ENCODE measurements at regions not wholly inside any gene's neighbourhood (a gene's known extent, or its start where the extent isn't known, plus 50 kb on each side); places are given as distances from the start of the nearest gene placed in this dataset.
"Not testable (repeated sequence)": the region's sequence is repeated elsewhere in the genome, so short reads cannot be mapped to it uniquely, and the experiment has no call there.

DNA sequence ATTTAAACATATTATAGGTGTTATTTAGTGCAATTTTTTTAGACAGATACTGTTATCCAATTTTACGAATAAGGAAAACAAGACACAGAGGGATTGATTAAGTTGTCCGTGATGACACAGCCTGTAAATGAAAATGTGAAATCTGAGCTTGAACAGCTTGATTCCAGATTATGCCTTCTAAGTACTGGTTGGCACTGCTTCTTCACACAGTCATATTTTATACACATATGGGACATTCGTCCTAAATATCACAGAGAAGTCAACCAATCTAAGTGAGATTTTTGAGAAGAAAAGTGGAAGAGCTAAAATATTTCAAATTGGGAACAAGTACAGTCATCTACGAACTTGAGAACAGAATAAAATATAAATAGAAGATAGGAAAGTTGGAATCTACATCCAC is 756.3 kb downstream of the BCKDHB start:
- DNase-seq: no peak

DNA sequence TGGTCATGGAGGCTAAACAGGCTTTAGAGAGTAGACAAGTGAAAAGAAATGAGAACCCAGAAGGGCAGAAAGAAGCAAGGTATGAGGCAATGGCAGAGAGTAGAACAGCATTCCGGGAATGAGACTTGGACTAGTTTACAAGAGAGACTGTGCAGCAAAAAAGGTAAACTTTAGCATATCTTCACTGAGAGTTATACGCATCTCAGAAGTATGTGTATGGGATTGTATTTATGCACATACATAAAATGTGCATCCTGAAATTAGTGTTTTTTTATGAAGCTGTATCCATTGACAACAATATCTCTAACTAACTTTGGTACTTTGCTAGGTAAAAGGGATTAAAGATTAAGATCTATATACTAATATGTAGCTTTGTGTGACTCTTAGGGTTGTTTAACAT is 753.6 kb downstream of the BCKDHB start:
- DNase-seq: no peak

- DNase-seq: not testable (repeated sequence)
These were observed 741.5 kb downstream of the BCKDHB start for GRCh38 chr6:80847973-80848372.

DNA sequence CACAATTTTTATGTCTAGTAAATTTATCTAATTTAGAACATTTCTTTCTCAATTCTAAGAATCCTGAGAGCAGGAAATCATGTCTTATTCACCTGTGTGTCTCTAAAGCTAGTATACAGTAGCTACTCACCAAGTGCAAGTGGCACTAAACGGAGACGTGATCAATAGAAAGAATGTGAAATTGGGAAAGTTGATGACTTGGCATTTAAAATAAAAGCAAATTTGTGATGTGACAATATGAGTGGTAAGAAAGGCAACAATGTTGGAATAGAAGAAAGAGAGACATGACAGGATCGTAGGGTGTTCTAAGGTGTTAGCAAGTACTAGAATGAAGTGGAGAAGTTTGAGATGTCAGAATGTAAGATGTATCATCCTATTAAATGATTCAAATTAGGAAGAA is 725.9 kb downstream of the BCKDHB start:
- DNase-seq: no peak

GRCh38 chr6:80793411-80793810 is 686.9 kb downstream of the BCKDHB start:
- DNase-seq: no peak

GRCh38 chr6:80792151-80792550 is 685.7 kb downstream of the BCKDHB start:
- DNase-seq: no peak

- DNase-seq: no peak
These were observed 683.6 kb downstream of the BCKDHB start for GRCh38 chr6:80789912-80790570.

DNA sequence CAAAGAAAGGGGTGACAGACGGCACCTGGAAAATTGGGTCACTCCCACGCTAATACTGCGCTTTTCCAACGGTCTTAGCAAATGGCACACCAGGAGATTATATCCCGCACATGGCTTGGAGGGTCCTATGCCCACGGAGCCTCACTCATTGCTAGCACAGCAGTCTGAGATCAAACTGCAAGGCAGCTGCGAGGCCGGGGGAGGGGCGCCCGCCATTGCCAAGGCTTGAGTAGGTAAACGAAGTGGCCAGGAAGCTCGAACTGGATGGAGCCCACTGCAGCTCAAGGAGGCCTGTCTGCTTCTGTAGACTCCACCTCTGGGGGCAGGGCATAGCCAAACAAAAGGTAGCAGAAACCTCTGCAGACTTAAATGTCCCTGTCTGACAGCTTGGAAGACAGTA is 676.8 kb downstream of the BCKDHB start:
- not testable (repeated sequence) for DNase-seq

DNA sequence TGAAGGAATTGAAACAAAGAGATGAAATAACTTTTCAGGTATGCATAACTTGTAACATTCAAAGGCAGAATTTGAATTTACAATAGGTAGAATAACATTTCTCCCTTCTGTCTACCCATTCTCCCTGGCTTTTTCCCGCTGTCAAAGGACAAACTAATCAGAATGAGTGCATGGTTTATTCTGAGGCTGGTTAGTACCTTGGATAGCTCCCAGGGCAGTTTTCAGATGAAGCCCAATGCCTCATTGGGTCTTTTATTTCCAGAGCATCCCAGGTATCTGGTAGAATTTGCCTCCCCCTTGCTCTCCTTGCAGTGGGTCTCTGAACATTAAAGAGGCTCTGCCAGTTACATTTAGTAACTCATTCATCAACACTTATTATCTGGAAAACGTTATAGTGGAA is 665.5 kb downstream of the BCKDHB start:
- no peak for DNase-seq

DNA sequence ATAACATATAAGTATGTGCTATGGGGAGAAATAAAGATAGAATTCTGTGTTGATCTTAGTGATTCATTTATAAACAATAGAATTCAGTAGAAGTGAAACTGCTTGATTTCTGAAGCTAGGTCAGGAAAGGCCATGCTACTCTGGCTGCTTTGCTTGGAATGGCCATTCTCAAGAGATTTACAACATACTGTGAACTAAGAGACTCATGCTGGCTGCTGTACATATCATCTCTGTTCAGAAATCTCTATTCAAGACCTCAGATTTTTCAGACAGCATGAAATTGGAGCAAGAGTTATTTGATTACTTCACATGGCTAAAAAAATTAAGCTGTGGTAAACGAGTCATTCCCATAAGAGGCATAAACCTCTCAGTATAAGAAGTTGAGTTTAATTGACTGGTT is 662.6 kb downstream of the BCKDHB start:
- no peak for DNase-seq

DNA sequence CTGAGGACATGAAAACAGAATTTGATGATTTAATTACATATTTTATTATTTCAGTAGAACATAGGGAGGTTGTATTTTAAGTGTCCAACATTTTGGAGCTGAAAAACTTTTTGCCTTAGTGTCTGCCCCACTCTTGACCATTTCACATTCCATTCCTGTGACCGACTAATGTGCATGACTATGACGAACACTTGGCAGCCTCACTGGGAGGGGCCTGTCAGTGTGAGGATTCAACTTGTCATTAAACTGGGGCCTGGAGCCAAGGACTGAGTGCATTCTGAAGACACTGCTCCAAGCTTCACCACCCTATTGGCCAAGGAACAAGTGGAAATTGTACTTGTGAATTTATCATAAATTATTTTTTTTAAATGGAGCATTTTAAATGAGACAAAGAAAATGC is 661.3 kb downstream of the BCKDHB start:
- DNase-seq: no peak

DNA sequence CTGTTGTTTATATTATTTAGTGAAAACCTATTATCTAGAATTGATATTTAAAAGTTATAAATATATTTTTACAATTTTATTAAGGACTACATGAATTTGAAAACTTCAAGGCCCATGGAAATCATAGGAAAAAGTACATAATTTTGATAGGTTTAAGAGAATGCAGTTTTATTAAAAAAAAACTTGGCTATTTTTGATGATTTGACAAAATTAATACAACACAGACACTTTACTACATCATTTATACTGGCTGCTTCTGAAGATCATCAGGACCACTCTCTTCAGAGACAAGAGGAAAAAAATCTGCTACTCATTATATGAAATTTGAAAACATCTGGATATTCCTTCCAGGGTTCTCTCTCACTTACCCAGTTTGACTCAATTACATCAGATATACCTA is 637.7 kb downstream of the BCKDHB start:
- no peak for DNase-seq

DNA sequence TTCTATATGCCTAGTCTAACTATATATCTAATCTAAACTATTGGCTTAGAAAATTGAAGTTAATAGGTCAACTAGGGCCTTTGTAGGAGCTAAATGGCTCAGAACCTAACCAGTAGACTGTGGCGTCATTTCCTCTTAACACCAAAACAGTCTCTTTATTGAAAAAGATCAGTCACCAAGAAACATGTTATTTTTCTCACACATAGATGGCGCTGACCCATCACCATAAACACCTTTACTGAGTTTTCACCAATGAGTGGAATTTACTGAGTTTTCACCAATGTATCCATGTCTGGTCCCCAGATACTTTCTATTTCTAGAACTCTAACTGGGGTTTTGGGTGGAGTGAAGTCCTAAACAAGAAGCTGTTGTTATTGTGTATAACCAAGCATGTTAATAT is 636.0 kb downstream of the BCKDHB start:
- DNase-seq: peak; percentile 1

DNA sequence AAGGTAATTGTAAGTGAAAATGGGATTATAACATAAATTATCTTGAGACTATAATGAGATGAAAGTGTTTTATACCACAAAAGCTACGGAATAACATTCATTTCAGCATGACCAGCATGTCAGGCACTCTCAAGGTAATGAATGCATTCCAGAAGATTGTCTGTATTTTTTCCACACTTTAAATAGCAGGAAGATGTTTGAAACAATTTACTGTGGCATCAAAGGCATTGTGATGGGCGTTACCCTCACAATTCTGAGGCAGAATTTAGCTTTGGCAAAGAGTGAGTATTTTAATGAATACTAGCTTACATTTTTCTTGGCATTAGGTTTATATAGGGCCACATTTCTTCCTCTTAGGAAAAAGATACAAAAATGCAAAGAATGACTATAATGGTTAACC is 627.2 kb downstream of the BCKDHB start:
- DNase-seq: no peak

DNA sequence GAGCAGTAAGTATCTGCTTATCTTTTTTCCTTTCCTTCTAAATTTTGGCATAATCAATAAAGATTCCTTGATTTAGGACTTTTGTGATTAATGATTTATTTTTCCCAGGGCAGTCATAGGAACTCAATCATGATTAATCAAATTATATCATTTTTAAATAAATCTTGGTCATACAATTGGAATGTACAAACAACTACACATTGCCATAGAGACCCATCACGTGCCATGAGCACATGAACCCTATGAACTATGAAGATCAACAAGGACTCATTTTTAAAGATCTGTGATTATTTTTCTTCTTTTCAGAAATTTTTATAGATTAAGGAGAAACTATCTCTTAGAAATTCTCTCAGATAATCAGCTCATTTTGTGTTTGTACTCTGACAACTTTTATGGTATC is 622.4 kb downstream of the BCKDHB start:
- DNase-seq: no peak

- no peak for DNase-seq
These were observed 621.8 kb downstream of the BCKDHB start for GRCh38 chr6:80728101-80728750.

- no peak for DNase-seq
These were observed 618.9 kb downstream of the BCKDHB start for GRCh38 chr6:80725156-80725930.

GRCh38 chr6:80720824-80721223 is 614.4 kb downstream of the BCKDHB start:
- DNase-seq: no peak

DNA sequence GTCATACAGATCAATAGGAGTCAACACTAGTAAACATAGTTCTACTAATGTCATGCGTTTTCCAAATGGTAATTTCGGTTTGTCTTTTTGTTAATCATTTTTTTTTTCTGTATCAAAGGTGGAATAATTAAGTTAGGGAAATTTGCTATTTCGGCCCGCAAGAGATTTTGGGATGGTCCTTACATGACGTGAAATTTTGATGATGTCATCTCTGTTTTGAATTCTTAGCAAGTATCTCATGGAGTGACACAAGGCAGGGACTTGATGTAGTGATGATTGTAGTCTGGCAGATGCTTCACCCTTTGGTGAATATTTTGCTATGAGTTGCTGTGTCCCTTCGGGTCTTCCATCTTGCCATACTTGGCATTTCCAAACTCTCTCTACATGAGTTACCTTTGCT is 608.0 kb downstream of the BCKDHB start:
- no peak for DNase-seq

DNA sequence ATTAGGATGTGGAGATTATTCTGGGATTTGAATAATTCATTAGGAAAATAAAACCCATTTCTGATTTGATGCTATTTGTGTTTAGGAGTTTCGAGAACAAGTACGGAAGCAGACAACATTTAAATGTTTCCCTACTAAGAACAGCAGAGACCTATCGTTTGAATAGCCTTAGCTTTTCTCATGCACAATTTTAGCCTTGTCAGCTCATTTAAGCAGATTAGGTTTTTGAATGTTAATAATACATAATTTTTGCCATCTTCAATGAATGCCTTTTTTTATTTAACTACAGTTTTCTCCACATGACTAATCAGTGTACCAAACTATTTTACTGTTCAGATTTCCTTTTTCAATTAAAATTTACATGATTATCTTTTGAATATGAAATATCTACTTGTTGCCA is 592.0 kb downstream of the BCKDHB start:
- no peak for DNase-seq

DNA sequence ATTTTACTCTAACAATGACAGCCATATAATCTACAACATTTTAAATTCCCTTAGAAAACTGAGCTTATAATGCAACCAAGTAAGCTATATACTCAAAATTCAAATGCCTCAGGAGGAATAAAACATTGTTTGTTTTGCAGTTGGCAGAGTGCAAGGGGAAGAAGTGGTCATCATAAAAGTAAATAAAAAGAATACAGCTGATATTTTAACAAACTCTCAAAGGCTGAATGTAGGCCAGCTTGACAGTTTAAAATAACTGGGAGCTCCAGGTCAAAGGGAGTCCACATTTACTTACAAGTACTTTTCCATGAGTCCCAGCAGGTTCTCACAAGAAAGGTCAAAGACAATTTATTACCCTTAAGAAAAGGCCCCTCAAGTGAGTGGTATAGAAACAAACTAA is 589.8 kb downstream of the BCKDHB start:
- no peak for DNase-seq

- DNase-seq: no peak
These were observed 584.2 kb downstream of the BCKDHB start for GRCh38 chr6:80690551-80691131.

DNA sequence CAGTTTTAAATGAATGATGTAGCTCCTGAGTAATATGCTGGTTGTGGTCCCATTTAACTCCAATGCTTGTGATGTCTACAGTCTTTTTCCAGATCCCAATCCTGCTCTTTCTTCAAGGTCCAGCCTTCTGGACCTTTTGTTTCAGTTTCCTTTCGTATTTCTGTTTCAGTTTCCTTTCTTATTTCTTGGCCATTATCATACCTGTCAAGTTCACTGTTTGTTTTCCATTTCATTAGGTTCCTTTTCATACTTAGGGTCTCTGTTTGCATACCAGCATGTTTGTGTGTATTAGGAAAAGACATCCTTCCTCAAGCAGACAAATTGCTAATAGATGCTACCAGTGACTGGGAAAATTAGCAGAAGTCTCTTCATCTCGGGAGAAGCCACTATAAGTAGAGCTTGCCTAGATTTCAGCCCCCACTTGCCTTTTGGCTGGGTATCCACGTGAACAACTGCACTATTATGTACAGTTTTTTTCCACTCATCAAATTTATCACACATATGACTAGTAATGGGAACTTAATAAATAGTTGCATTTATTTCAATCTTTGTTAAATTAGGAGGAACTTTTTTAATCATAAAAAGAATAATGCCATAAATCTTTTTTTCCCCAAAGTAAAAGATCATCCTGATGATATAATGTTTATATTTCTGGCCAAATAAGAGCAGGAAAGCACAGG is 583.4 kb downstream of the BCKDHB start:
- no peak for DNase-seq

Measured in activated CD4-positive, alpha-beta T cell treated with anti-CD3 and anti-CD28 coated beads, Interleukin-2, Interleukin-6, amounts not matched to agents 100 ng/mL and 50 ng/mL, durations not matched to agents 16 hours and 8 hours (primary cell).